Stimulated activated CD4-positive, alpha-beta T cell treated with anti-CD3 and anti-CD28 coated beads, Interleukin-1b, Interleukin-23, amount 100 ng/mL, for 1 hour (primary cell): ENCODE measurements at regions not wholly inside any gene's neighbourhood (a gene's known extent, or its start where the extent isn't known, plus 50 kb on each side); places are given as distances from the start of the nearest gene placed in this dataset.

Experiments
- DNase-seq, 2 donors: peaks; one replicate each; pipeline ENCODE4 v3.0.0-alpha.2; 2020; ENCODE audit warnings: low read depth in 2 of 2

DNA sequence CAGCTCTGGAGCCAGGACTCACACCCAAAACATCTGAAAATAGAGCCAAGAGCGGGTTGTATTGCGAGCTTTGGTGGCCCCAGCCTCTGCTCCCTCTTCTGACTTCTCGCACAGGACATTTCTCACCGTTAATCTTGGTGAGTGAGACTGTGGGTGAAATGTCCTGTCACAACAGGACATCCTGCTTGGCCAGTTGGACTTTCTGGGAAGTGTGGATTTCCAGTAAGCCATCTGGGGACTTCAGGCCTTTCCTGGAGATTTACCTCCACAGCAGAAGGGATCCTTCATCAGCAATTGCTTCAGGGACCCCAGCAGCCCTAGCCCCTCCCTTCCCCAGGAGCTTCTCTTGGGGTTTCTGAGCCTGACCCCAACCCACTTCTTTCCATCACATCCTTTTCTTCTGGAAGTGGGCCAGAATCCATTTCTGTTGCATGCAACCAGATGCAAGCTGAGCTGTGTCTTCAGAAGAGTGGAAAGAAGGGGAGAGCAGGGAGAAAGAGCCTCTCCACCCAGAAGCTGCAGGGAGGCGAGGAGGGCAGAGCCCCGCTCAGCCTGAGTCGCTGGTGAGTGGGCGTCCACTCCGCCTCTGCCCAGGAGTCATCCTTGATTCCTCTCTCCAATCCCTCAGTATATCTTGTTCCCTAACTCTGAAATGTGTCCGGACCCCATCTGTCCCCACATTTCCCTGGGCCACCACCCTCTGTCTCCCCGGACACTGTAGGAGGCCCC lies 50.3 kb upstream of the GADD45G start:
- DNase-seq: no peak

DNA sequence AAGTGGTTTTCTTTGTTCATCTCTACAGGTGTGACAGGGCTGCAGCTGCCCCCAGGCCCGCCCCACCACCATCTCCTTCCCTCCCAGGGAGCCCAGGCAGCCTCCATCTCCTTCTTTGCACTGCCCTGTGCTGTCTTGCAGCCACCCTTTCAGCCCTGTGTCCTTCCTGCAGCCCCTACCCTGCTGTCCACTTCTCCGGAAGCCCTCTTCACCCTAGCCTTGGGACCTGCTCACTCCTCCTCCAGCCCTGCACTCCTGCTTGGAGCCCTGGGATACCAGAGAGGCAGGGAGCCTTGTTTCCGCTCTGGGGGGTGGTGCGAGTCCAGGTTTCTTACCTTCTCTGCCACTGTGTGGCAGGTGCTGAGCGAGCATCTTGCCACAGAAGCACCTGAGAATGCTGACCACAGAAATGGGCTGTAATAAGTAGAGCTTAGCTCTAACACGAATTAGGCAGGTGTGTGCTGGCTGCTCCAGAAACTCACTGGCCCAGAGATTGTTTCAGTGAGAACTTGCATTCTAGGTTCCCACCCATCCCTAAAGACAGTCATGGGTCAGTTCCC lies 51.3 kb upstream of the GADD45G start:
- DNase-seq: no peak

DNA sequence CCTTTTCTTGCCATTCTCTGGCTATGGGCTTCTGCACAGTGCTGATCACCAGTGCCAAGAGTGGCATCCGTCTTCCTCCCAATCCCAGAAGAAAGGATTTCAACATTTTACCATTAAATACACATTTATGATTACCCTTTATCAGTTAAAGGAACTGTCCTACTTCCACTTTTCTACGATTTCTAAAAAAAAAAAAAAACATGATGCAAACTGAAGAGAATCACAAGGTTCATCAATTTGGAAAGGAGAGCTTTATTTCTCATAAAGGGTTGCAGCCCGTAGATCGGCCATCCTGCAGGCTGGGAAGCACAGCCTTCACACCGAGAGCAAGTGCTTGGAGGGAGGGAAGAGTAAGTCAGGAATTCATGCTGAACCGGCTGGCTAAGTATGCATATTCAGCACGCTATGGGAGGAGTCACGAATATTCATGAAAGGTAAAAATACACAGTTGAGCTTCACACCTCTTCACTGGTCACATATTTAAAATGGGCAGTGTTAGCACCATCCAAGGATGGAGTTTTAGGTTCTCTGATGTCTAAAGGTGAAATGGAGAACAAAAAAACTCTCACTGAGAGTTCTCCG lies 52.5 kb upstream of the SEMA4D start:
- no peak for DNase-seq

DNA sequence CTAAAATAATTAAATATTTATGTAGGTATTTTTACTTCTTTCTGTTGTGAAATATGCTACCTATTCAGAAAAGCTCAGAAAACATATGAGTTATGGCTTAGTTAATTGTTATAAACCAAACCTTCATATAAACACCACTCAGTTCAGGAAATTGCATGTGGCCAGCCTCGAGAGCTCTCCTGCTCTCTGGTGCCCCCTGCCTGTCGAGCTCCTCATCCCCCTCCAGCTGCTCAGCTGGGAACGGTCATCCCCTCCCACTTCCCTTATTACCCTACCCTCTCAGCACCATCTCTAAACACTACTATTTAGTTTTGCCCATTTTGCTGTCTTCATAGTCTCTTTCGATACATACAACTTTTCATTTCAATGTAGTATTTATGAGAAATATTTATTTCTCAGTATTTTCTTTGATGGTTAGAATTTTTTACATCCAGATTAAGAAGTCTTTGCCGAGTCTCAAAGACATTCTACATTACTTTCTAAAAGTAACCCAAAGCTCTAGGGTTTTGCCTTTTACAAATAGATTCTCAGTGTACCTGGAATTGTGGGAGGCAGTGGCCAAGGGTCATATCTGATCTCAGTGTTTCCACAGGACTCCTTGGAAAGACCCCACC lies 51.2 kb upstream of the SEMA4D start:
- DNase-seq: peak; percentile 66 to 88

DNA sequence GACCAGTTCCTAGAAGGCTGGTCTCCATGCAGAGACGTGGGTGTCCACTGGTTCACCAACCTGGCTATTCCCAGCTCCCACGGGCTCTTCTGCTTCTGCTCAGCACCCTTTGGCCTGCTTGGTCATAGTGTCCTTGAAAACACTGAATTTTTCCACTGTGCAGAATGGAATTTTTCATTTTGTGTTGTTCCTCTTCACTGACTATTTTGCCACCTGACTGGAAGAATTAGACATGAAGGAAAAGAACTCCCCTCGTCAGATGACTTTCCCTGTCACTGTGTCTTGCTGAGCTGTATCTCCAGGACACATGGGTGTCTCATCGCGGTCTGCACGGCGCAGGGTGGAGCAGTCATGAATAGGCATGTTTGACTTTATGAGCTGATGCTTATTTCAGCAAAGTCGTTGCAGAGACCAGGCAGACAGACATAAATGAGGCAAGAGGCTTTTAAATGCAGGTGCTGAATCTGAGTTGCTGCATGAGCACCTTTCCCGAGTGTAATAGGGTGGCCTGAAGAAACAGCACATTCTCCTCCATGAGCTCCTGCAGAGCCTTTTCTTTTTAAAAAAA lies 50.2 kb upstream of the SEMA4D start:
- DNase-seq: no peak
